ENCODE measurements at regions not wholly inside any gene's neighbourhood (a gene's known extent, or its start where the extent isn't known, plus 50 kb on each side); places are given as distances from the start of the nearest gene placed in this dataset.
"Not testable (repeated sequence)": the region's sequence is repeated elsewhere in the genome, so short reads cannot be mapped to it uniquely, and the experiment has no call there.

DNA sequence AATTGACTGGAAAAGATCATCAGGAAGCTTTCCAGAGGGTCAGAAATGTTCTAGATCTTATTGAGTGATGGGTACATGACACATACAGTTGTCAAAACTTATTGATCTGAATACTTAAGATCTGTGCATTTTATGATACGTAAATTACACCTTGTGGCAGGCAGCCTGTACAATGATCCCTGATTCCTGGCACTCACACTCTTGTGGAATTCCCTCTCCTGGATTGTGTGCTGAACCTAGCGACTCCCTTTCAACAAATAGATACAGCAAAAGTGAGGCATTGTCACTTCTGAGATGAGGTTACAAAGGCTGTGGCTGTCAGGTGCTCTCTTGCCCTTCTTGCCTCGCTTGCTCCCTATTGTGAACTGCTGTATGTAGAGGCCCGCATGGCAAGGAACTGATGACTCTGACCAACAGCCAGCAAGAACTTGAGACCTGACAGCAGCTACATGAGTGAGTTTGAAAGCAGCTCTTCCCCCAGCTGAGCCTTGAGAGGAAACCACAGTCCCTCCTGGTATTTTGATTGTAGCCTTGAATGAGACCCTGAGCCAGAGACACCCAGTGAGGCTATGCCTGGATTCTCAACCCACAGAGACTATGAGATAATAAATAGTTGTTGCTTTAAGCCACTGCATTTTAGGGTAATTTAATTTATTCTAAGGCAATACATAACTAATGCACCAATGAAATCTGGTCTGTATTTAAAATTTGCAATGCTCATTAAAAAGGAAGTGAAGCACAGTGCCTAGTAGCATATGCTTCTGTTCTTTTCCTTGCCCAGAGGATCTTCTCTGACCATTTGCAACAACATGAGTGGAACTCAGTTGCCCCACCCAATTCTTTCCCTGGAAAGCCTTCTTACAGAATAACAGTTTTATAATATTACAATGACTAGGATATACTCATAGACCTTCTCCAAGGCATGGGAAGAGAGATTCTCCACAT is 60.5 kb upstream of the IZUMO1R start:
- Histone ChIP-seq H3K36me3 (ENCODE audit: control insufficient read depth in 2 of 3, insufficient read depth in 3 of 3, low read length in 3 of 3) (no peaks in the 10 kb centered on the region), H3K9ac (ENCODE audit: low read length in 3 of 3) (no peak overlapping the region), H3K27ac (ENCODE audit: low read depth in 2 of 2, low read length in 2 of 2) (no peak overlapping the region), H3K27me3 (ENCODE audit: control insufficient read depth, insufficient read depth, low read length) (no peaks in the 10 kb centered on the region), H3K4me1 (ENCODE audit: control insufficient read depth in 2 of 3, insufficient read depth in 2 of 3, low read depth in 1 of 3, low read length in 3 of 3) (no peaks in the 10 kb centered on the region), H3K9me3 (ENCODE audit: control insufficient read depth in 2 of 3, insufficient read depth in 1 of 3, low read length in 3 of 3) (no peaks in the 10 kb centered on the region), H3K4me3 (ENCODE audit: low read length in 3 of 3) (no peak overlapping the region)
- intact Hi-C loops (cut with DNase I) = no loop called here
- TF ChIP-seq, protein P1, sequence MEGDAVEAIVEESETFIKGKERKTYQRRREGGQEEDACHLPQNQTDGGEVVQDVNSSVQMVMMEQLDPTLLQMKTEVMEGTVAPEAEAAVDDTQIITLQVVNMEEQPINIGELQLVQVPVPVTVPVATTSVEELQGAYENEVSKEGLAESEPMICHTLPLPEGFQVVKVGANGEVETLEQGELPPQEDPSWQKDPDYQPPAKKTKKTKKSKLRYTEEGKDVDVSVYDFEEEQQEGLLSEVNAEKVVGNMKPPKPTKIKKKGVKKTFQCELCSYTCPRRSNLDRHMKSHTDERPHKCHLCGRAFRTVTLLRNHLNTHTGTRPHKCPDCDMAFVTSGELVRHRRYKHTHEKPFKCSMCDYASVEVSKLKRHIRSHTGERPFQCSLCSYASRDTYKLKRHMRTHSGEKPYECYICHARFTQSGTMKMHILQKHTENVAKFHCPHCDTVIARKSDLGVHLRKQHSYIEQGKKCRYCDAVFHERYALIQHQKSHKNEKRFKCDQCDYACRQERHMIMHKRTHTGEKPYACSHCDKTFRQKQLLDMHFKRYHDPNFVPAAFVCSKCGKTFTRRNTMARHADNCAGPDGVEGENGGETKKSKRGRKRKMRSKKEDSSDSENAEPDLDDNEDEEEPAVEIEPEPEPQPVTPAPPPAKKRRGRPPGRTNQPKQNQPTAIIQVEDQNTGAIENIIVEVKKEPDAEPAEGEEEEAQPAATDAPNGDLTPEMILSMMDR (IDR thresholded peaks at IDR 0.05; ENCODE audit: borderline replicate concordance, extremely low read depth, insufficient read depth) = no peak
- DNase-seq = no peak
- no peak for FAIRE-seq

DNA sequence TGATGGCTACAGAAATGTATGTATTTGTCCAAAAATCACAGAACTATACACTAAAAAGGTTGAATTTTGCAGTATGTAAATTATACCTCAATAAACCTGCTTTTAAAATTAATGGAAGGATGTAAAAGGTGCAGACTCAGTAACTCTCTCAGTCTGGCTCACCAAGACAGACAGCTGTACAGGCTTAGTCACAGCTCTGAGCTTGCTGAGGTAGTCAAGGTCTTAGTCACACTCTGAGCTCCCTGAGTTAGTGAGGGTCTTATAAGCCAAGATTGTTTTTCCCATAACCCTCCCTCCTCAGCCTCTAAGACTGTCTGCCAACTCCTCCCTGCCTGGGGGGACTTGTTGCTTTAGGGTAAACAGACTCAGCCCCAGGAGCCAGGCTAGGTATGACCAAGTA is 59.3 kb upstream of the IZUMO1R start:
- Histone ChIP-seq H3K9me3 (ENCODE audit: control insufficient read depth in 2 of 3, insufficient read depth in 1 of 3, low read length in 3 of 3) (no peaks in the 10 kb centered on the region), H3K4me3 (ENCODE audit: low read length in 3 of 3) (no peak overlapping the region), H3K27ac (ENCODE audit: low read depth in 2 of 2, low read length in 2 of 2) (no peak overlapping the region), H3K9ac (ENCODE audit: low read length in 3 of 3) (no peak overlapping the region), H3K36me3 (ENCODE audit: control insufficient read depth in 2 of 3, insufficient read depth in 3 of 3, low read length in 3 of 3) (no peaks in the 10 kb centered on the region), H3K4me1 (ENCODE audit: control insufficient read depth in 2 of 3, insufficient read depth in 2 of 3, low read depth in 1 of 3, low read length in 3 of 3) (no peaks in the 10 kb centered on the region), H3K27me3 (ENCODE audit: control insufficient read depth, insufficient read depth, low read length) (no peaks in the 10 kb centered on the region)
- no peak for DNase-seq
- no peak for FAIRE-seq
- intact Hi-C loops (cut with DNase I) = no loop called here
- TF ChIP-seq, protein P1 (IDR thresholded peaks at IDR 0.05; ENCODE audit: borderline replicate concordance, extremely low read depth, insufficient read depth) = no peak

DNA sequence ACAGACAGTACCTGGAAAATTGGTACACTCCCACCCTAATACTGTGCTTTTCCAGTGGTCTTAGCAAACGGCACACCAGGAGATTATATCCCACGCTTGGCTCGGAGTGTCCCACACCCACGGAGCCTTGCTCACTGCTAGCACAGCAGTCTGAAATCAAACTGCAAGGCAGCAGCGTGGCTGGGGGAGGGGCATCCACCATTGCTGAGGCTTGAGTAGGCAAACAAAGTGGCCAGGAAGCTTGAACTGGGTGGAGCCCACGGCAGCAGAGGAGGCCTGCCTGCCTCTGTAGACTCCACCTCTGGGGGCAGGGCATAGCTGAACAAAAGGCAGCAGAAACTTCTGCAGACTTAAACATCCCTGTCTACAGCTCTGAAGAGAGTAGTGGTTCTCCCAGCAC is 56.1 kb upstream of the IZUMO1R start:
- H3K9me3 ChIP-seq (ENCODE audit: control insufficient read depth in 2 of 3, insufficient read depth in 1 of 3, low read length in 3 of 3); H3K27me3 ChIP-seq (ENCODE audit: control insufficient read depth, insufficient read depth, low read length); FAIRE-seq; intact Hi-C loops (cut with DNase I); H3K4me1 ChIP-seq (ENCODE audit: control insufficient read depth in 2 of 3, insufficient read depth in 2 of 3, low read depth in 1 of 3, low read length in 3 of 3); H3K36me3 ChIP-seq (ENCODE audit: control insufficient read depth in 2 of 3, insufficient read depth in 3 of 3, low read length in 3 of 3); H3K27ac ChIP-seq (ENCODE audit: low read depth in 2 of 2, low read length in 2 of 2); H3K9ac ChIP-seq (ENCODE audit: low read length in 3 of 3); H3K4me3 ChIP-seq (ENCODE audit: low read length in 3 of 3); DNase-seq: not testable (repeated sequence)

DNA sequence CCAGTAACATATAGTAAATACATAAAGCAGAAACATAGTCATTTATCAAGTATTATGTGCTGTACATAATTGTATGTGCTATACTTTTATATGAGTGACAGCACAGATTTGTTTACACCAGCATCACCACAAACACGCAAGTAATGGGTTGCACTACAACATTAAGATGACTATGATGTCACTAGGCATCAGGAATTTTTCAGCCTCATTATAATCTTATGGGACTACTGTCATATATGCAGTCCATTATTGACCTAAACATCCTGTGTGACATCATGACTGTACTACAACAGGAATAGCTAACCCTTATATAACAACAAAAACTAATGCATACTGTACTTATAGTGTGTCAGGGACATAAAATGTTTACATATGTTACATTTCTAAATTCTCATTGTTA is 50.2 kb upstream of the IZUMO1R start:
- no peaks in the 10 kb centered on the region for H3K36me3 ChIP-seq (ENCODE audit: control insufficient read depth in 2 of 3, insufficient read depth in 3 of 3, low read length in 3 of 3)
- H3K27me3 ChIP-seq (ENCODE audit: control insufficient read depth, insufficient read depth, low read length) = no peaks in the 10 kb centered on the region
- H3K9ac ChIP-seq (ENCODE audit: low read length in 3 of 3) = no peak overlapping the region
- no peak for FAIRE-seq
- H3K4me1 ChIP-seq (ENCODE audit: control insufficient read depth in 2 of 3, insufficient read depth in 2 of 3, low read depth in 1 of 3, low read length in 3 of 3) = no peaks in the 10 kb centered on the region
- TF ChIP-seq, protein P1 (IDR thresholded peaks at IDR 0.05; ENCODE audit: borderline replicate concordance, extremely low read depth, insufficient read depth) = no peak
- peaks cover 0 to 4% (median 0%) of the 10 kb centered on the region in 3 donors for H3K9me3 ChIP-seq (ENCODE audit: control insufficient read depth in 2 of 3, insufficient read depth in 1 of 3, low read length in 3 of 3)
- no peak overlapping the region for H3K4me3 ChIP-seq (ENCODE audit: low read length in 3 of 3)
- intact Hi-C loops (cut with DNase I) = no loop called here
- no peak overlapping the region for H3K27ac ChIP-seq (ENCODE audit: low read depth in 2 of 2, low read length in 2 of 2)
- no peak for DNase-seq
